AML-193 (cell line): ENCODE measurements at regions not wholly inside any gene's neighbourhood (a gene's known extent, or its start where the extent isn't known, plus 50 kb on each side); places are given as distances from the start of the nearest gene placed in this dataset.

Experiments used
- DNase-seq, 2 experiments: peaks; one replicate each; lab custom pipeline; 2025; lab: John Stamatoyannopoulos, UW

DNA sequence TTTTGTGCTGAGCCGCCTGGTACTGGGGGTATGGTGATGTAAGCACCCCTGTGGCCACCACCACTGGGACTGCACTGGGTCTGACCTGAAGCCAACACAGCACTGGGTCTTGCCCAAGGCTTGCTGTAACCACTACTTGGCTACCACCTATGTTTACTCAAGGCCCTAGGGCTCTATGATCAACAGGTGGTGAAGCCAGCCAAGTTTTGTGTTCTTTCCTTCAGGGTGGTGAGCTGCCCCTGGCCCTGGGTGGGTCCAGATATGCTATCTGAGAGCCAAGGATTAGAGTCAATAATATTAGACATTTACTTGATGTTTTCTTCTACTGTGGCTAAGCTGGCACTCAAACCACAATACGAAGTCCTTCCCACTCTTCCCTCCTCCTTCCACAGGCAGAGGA lies 55.1 kb upstream of the PAGE4 start:
- DNase-seq = no peak

DNA sequence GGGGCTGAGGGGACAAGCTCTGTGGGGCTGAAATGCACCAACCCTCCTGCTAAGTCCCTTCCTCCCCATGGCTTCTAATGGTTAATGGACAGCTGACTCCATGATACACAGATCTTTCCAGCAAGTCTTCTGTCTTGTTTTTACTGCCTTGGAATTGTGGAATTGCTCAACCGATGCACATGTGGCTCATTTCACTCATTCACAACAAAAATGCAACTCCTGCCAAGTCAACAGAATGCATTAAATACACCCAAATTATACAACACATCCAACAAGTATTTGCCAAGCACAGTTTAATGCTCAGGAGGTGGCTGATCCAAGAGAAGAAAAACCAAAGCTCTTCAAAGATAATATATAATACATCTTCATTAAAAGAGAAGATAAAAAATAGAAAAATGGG lies 61.9 kb upstream of the PAGE4 start:
- DNase-seq = no peak

DNA sequence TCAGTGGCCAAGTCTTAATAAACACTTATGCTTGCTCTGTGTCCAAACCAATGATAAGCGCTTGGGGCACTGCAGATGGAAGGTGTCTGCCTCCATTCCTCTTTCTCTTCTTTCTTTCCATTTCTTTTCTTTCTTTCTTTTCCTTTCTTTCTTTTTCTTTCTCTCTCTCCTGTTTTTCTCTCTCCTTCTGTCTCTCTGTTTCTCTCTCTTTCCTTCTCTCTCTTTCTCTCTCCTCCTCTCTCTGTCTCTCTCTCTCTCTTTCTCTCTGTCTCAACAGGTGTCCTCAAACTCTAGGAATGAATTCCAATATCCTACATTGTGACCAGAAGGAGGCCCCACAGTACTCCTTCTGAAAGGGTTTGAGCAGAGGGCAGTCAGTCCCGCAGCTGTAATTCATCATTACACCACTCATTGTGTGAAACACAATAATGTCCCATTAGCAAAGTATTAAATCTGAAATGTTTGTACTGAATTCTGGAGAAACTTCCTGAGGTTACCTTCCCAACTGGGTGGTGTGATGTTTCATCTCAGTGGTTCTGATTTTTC lies 66.5 kb upstream of the PAGE1 start:
- DNase-seq = no peak

DNA sequence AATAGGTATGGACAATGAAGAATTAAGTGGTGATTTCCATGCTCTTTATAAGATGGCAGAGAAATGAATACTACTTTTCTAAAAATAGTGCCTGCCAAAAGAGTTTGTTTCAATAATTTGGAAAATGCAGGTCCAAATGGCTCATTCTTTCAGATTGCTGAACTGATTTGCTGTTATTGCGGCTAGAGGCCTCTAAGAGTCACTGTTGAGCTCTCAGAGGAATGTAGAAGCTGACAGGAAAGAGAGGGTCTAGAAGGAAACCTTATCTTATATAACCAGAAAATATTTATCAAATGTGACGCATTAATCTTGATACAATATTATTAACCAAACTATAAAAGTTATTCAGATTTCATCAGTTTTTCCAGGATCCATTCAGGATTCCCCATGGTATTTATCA lies 65.7 kb upstream of the PAGE1 start:
- DNase-seq = peak in 1 of 2 experiments; percentile 0

DNA sequence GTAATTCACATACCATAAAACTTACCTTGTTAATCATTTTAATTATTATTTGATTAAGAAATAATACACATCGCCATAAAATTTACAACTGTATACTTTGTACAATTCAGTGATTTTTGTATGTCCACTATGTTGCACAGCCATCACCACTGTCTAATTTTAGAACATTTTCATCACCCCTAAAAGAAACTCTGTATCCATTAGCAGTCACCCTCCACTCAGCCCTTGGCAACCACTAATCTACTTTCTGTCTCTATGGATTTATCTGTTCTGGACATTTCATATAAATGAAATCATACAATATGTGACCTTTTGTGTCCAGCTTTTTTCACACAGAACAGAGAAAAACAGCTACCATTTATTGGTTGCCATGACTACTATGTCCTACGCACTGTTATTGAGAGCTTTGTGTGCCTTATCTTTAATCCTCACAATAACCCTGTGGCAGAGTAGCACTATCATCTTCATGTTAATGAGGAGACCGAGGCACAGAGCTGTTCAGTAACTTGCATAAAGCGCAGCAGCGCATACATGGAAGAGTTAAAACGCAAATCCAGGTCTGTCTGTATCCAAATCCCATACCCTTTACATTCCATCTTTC lies 64.6 kb upstream of the PAGE1 start:
- no peak for DNase-seq

DNA sequence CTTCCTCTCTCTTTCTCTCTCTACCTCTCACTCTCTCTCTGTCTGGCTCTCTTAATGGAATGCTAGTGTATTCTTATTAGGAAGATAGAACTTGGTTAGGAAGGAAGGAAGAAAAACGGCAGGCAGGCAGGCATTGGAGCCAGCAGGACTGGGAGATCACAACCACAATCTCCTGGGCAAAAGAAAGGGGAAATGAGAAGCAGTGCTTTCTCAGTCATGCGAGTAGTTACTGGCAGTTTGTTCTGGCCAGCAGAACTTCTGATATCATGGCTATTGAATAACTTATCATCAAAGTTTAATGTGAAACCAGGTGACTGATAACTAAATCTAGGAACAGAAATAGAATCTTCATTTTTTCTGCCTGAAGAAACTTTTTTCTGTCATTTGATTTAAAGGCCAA lies 60.9 kb upstream of the PAGE1 start:
- no peak for DNase-seq

DNA sequence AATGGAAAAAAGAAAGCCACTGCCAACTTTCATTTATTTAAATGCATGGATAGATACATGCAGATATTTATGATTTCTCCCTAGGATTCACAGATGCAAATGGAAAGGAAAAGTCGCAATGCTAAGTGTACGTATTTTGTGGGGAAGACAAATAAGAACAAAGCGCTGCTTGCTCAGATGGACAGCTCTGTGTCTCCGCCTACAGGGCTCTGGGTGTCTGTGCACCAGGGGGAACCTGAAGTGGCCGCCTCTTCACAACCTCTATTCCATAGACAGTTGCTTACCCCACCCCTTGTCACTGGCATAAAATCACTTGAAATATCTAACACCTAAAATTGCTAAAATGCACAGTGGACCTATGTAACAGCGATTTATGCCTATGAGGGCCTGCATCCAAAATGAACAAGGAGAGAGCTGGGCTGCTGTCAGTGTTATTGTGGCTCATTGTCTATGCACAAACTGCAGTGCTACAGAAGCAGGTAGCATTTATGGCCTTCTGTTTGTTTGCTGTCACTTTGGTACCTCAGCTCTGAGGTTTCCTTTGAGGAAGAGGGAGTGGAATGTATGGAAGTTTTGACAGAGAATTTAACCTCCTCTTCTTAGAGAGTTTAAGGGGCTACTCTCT lies 58.6 kb upstream of the PAGE1 start:
- peak; percentile 8 to 12 for DNase-seq

DNA sequence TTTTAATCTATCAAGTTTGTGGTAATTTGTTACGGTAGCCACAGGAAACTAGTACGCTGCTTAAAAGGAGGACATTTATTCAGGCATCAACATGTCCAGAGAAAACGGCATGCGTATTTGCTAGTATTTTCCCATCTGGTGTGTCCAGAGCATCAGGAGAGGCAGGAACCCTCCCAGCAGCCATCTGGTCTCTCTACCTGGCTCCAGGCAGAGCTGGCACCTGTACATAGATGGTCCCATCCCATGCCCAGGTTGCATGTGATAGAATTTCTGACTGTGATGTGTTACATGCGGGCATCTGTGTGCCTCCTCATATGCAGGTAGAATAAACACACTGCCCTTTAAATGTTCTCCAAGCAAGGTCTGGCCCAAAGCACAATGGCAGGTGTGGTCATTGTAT lies 57.9 kb upstream of the PAGE1 start:
- DNase-seq = no peak

DNA sequence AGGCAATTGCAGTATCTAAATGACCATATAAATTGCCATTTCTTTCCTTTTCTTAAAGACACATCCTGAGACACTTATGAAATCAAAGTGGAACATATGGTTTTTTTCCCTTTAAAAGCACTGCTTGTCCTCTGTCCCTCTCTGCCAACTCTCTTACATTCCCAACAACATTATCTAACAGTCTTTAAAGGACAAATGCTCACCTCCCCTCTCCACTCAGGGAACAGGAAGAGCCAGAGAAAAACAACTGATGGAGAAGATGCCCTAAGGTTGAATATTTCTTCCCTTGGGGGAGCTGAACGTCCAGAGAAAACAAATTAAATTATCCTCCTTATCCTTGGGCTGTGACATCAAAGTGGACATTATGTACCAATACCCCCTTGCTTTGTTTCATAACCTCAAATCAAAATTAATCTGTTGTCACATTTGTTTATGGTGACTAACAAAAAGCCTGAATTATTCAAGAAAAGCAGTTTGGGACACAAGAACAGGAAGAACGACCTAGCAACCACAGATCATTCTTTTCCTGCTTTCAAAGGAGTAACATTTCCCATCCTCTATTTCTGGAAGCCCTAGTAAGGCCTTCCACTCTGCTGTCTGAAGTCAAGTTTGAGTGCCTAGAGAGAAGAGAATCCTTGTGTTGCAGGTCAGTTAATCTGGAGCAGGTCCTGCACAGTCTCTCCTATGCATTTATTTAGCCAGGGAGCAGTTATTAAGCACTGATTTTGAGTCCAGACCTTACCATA lies 52.6 kb upstream of the PAGE1 start:
- DNase-seq = no peak

DNA sequence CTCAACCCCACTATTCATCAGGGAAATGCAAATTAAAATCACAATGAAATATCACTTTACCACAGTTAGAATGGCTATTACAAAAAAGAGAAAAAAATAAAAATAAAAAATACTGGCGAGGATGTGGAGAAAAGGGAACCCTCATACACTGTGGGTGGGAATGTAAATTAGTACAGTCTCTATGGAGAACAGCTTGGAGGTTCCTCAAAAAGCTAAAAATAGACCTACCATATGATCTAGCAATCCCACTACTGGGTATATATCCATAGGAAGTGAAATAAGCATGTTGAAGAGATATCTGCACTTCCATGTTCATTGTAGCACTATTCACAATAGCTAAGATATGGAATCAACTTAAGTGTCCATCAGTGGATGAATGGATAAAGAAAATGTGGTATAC lies 50.5 kb upstream of the PAGE1 start:
- DNase-seq = no peak
